HCT116 (cell line): ENCODE measurements at regions not wholly inside any gene's neighbourhood (a gene's known extent, or its start where the extent isn't known, plus 50 kb on each side); places are given as distances from the start of the nearest gene placed in this dataset.

Experiments
- ATAC-seq: fragments of 200-7000 bp; cut with Tn5 transposase; 2 replicates; pipeline ENCODE4 v1.9.1; 2020; ENCODE audit warnings: mild to moderate bottlenecking, moderate library complexity
- BruUV-seq: library from RNA; stranded (reverse); fragments of 400-500 nt; replicated peaks from 2 replicates; lab custom pipeline; 2021; lab: Mats Ljungman, UMichigan
- CTCF ChIA-PET: fragments of 300-600 bp; sonication (Branson Sonifier 250); formaldehyde crosslinking; loops from one replicate; lab custom pipeline; 2021; ENCODE audit warnings: antibody characterized with exemption; lab: Charles Lee
- POLR2A ChIA-PET: fragments of 300-600, 350-600 bp; sonication (Branson Sonifier 250); formaldehyde crosslinking; loops from one replicate; lab custom pipeline; 2021; ENCODE audit warnings: antibody characterized with exemption; lab: Charles Lee
- RAD21 ChIA-PET, 2 experiments: fragments of 300-600 bp; sonication (Branson Sonifier 250); formaldehyde crosslinking; loops; one replicate each; lab custom pipeline; 2023; ENCODE audit warnings: low total read pairs in 2 of 2; ENCODE audit not compliant: uncharacterized antibody in 2 of 2, unreplicated experiment in 2 of 2, low non-redundant PET in 1 of 2; lab: Charles Lee
- DNase-seq: peaks from one replicate; pipeline ENCODE4 v3.0.0-alpha.2; 2010; ENCODE audit warnings: low read depth, low spot score
- H2AFZ ChIP-seq: fragments of 200-600 bp; shearing (Covaris generic), sonication (generic); 2 replicates; pipeline ENCODE4 v1.6.1; 2017; ENCODE audit warnings: low read depth, mixed run types, mixed read lengths, antibody characterized with exemption, low read length; ENCODE audit not compliant: poor library complexity, severe bottlenecking
- H3K27ac ChIP-seq: 2 replicates; pipeline ENCODE4 v1.5.1; 2012; ENCODE audit warnings: low read depth, low read length
- H3K27me3 ChIP-seq: fragments of 200-600 bp; sonication (generic); 2 replicates; pipeline ENCODE4 v1.6.1; 2016; ENCODE audit warnings: mixed run types, low read length, mixed read lengths; ENCODE audit not compliant: insufficient read depth
- H3K36me3 ChIP-seq, 2 experiments: fragments of 200-500 bp in 1 of 2; fragments of 200-600 bp in 1 of 2; sonication (Bioruptor generic) in 1 of 2; sonication (generic) in 1 of 2; 2 replicates each; pipeline versions ENCODE4 v1.5.1 to v1.6.1; 2014 to 2016; ENCODE audit warnings: low read length in 2 of 2, inconsistent platforms in 1 of 2, mixed read lengths in 1 of 2, mixed run types in 1 of 2; ENCODE audit not compliant: insufficient read depth in 2 of 2, control insufficient read depth in 1 of 2
- H3K4me1 ChIP-seq, 2 experiments: fragments of 200-600 bp in 1 of 2; sonication (generic) in 1 of 2; 2 replicates each; pipeline versions ENCODE4 v1.5.1 to v1.6.1; 2012 to 2017; ENCODE audit warnings: low read length in 2 of 2, inconsistent platforms in 1 of 2, mild to moderate bottlenecking in 1 of 2, mixed read lengths in 1 of 2, mixed run types in 1 of 2, moderate library complexity in 1 of 2; ENCODE audit not compliant: insufficient read depth in 2 of 2, control insufficient read depth in 1 of 2
- H3K4me2 ChIP-seq: fragments of 200-600 bp; sonication (generic); 2 replicates; pipeline ENCODE4 v1.6.1; 2017; ENCODE audit warnings: mixed run types, low read length, mixed read lengths
- H3K4me3 ChIP-seq, 2 experiments: fragments of 200-600 bp in 1 of 2; sonication (generic) in 1 of 2; replicated peaks in 1 of 2; 2 replicates each; pipeline ENCODE4 v1.5.1; 2011 to 2016; ENCODE audit warnings: low read length in 2 of 2, control low read depth in 1 of 2, low read depth in 1 of 2, mild to moderate bottlenecking in 1 of 2, mixed read lengths in 1 of 2, mixed run types in 1 of 2
- H3K79me2 ChIP-seq: fragments of 200-600 bp; sonication (generic); 2 replicates; pipeline ENCODE4 v1.6.1; 2017; ENCODE audit warnings: mild to moderate bottlenecking, mixed run types, low read length, moderate library complexity, mixed read lengths; ENCODE audit not compliant: insufficient read depth
- H3K9ac ChIP-seq: fragments of 200-600 bp; sonication (generic); 2 replicates; pipeline ENCODE4 v1.6.1; 2016; ENCODE audit warnings: low read length, mixed read lengths
- H3K9me2 ChIP-seq: fragments of 200-600 bp; sonication (generic), shearing (Covaris generic); 2 replicates; pipeline ENCODE4 v1.6.1; 2017; ENCODE audit warnings: mixed run types, mild to moderate bottlenecking, moderate library complexity; ENCODE audit not compliant: insufficient read depth
- H3K9me3 ChIP-seq, 2 experiments: fragments of 200-500 bp in 1 of 2; fragments of 200-600 bp in 1 of 2; sonication (Bioruptor generic) in 1 of 2; sonication (generic) in 1 of 2; 2 replicates each; pipeline ENCODE4 v1.6.1; 2014 to 2017; ENCODE audit warnings: low read length in 2 of 2, mixed read lengths in 2 of 2, inconsistent platforms in 1 of 2, low read depth in 1 of 2, mild to moderate bottlenecking in 1 of 2, mixed run types in 1 of 2, moderate library complexity in 1 of 2; ENCODE audit not compliant: control insufficient read depth in 1 of 2, insufficient read depth in 1 of 2
- H4K20me1 ChIP-seq: fragments of 200-600 bp; sonication (generic), shearing (Covaris generic); 2 replicates; pipeline ENCODE4 v1.6.1; 2017; ENCODE audit warnings: mixed run types, mild to moderate bottlenecking, moderate library complexity; ENCODE audit not compliant: insufficient read depth
- CBX3 ChIP-seq: IDR thresholded peaks from 2 replicates; pipeline ENCODE4 v1.6.1; 2012; ENCODE audit warnings: low read depth
- CEBPB ChIP-seq: IDR thresholded peaks from 2 replicates; pipeline ENCODE4 v1.6.1; 2012; ENCODE audit warnings: low read depth
- EZH2 ChIP-seq: fragments of 200-600 bp; sonication (generic); IDR thresholded peaks from 2 replicates; pipeline ENCODE4 v1.6.1; 2017; ENCODE audit warnings: antibody characterized with exemption, mixed run types
- POLR2A ChIP-seq: IDR thresholded peaks from 2 replicates; pipeline ENCODE4 v1.7.0; 2011; ENCODE audit warnings: borderline replicate concordance; ENCODE audit not compliant: insufficient read depth, insufficient read length; ENCODE audit errors: extremely low read depth
- POLR2AphosphoS5 ChIP-seq: IDR thresholded peaks from 2 replicates; pipeline ENCODE4 v1.6.1; 2011; ENCODE audit warnings: mild to moderate bottlenecking, low read depth, low read length, moderate library complexity
- SIN3A ChIP-seq: IDR thresholded peaks from 2 replicates; pipeline ENCODE4 v1.6.1; 2012; ENCODE audit warnings: low read depth
- SRF ChIP-seq: IDR thresholded peaks from 2 replicates; pipeline ENCODE4 v1.6.1; 2012; ENCODE audit warnings: low read depth
- intact Hi-C: fragments of 100-400 bp; cut with micrococcal nuclease; formaldehyde crosslinking; loops from 2 replicates; pipeline ENCODE4 v1.10.0; 2022
- TF ChIP-seq, protein P1 (sequence below): IDR thresholded peaks from 2 replicates; pipeline ENCODE4 v1.6.1; 2012; ENCODE audit warnings: low read depth
- TF ChIP-seq, protein P2 (sequence below): IDR thresholded peaks from 2 replicates; pipeline ENCODE4 v1.6.1; 2011; ENCODE audit warnings: mild to moderate bottlenecking, low read length, moderate library complexity; ENCODE audit not compliant: insufficient replicate concordance; ENCODE audit errors: extremely low read depth

DNA sequence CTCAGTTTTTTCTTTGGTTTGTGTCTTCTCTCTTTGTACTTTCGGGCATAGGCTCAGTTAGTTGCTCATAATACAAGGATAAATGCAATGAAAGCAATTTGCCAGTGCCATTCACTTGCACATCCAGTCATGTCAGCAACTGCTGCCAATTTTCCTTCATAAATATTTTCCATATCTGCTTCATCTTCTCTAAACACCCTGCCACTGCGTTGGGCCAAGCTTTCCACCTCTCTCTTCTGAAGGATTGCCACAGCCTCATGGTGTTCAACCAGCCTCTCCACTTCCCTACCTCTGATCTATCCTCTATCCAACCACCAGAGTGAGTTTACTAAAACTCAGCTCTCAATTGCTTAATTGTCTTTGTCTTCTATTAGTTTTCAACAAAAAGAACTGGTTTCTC, 192.5 kb upstream of the ZNF462 start:
- POLR2A ChIA-PET, result no interaction called here
- TF ChIP-seq POLR2AphosphoS5, result no peak
- TF ChIP-seq SIN3A, result no peak
- TF ChIP-seq CBX3, result no peak
- TF ChIP-seq, protein P1, sequence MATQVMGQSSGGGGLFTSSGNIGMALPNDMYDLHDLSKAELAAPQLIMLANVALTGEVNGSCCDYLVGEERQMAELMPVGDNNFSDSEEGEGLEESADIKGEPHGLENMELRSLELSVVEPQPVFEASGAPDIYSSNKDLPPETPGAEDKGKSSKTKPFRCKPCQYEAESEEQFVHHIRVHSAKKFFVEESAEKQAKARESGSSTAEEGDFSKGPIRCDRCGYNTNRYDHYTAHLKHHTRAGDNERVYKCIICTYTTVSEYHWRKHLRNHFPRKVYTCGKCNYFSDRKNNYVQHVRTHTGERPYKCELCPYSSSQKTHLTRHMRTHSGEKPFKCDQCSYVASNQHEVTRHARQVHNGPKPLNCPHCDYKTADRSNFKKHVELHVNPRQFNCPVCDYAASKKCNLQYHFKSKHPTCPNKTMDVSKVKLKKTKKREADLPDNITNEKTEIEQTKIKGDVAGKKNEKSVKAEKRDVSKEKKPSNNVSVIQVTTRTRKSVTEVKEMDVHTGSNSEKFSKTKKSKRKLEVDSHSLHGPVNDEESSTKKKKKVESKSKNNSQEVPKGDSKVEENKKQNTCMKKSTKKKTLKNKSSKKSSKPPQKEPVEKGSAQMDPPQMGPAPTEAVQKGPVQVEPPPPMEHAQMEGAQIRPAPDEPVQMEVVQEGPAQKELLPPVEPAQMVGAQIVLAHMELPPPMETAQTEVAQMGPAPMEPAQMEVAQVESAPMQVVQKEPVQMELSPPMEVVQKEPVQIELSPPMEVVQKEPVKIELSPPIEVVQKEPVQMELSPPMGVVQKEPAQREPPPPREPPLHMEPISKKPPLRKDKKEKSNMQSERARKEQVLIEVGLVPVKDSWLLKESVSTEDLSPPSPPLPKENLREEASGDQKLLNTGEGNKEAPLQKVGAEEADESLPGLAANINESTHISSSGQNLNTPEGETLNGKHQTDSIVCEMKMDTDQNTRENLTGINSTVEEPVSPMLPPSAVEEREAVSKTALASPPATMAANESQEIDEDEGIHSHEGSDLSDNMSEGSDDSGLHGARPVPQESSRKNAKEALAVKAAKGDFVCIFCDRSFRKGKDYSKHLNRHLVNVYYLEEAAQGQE, result no peak
- no peak for TF ChIP-seq EZH2
- TF ChIP-seq CEBPB, result no peak
- TF ChIP-seq POLR2A, result no peak
- no peak for TF ChIP-seq SRF
- TF ChIP-seq, protein P2, sequence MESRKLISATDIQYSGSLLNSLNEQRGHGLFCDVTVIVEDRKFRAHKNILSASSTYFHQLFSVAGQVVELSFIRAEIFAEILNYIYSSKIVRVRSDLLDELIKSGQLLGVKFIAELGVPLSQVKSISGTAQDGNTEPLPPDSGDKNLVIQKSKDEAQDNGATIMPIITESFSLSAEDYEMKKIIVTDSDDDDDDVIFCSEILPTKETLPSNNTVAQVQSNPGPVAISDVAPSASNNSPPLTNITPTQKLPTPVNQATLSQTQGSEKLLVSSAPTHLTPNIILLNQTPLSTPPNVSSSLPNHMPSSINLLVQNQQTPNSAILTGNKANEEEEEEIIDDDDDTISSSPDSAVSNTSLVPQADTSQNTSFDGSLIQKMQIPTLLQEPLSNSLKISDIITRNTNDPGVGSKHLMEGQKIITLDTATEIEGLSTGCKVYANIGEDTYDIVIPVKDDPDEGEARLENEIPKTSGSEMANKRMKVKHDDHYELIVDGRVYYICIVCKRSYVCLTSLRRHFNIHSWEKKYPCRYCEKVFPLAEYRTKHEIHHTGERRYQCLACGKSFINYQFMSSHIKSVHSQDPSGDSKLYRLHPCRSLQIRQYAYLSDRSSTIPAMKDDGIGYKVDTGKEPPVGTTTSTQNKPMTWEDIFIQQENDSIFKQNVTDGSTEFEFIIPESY, result no peak
- Histone ChIP-seq H2AFZ (no peak overlapping the region), H3K36me3 (no peaks in the 10 kb centered on the region), H3K4me3 (no peak overlapping the region), H3K9ac (no peak overlapping the region), H3K27ac (no peak overlapping the region), H3K79me2 (no peaks in the 10 kb centered on the region), H4K20me1 (no peaks in the 10 kb centered on the region), H3K4me1 (no peaks in the 10 kb centered on the region), H3K9me2 (0 out of 2 replicates have a peak, but pooled peaks cover 3% of the 10 kb centered on the region), H3K9me3 (no peaks in the 10 kb centered on the region), H3K4me2 (no peak overlapping the region), H3K27me3 (no peaks in the 10 kb centered on the region)
- DNase-seq (no peak), ATAC-seq (no peak)
- intact Hi-C loops, result no loop called here
- CTCF ChIA-PET, result no interaction called here
- RAD21 ChIA-PET, result no interaction called here
- no TSS peak for BruUV-seq
